Activated T-cell treated with anti-CD3 and anti-CD28 coated beads, Interleukin-2, amount 50 U/mL, for 4 hours (primary cell): ENCODE measurements at regions not wholly inside any gene's neighbourhood (a gene's known extent, or its start where the extent isn't known, plus 50 kb on each side); places are given as distances from the start of the nearest gene placed in this dataset.

Source experiments
- ATAC-seq, 2 donors: fragments of 200-7000 bp; cut with Tn5 transposase; one replicate each; pipeline ENCODE4 v1.10.0; 2021
- DNase-seq: peaks from one replicate; pipeline ENCODE4 v3.0.0-alpha.2; 2020
- H3K27me3 Mint-ChIP-seq: one replicate; pipeline ENCODE4 v1.8.0; 2021; ENCODE audit warnings: low read depth, mixed read lengths
- H3K36me3 Mint-ChIP-seq: one replicate; pipeline ENCODE4 v1.8.0; 2022; ENCODE audit warnings: mixed read lengths; ENCODE audit not compliant: insufficient read depth
- H3K4me1 Mint-ChIP-seq: one replicate; pipeline ENCODE4 v1.8.0; 2021; ENCODE audit warnings: low read depth, mixed read lengths
- H3K4me3 Mint-ChIP-seq: one replicate; pipeline ENCODE4 v1.8.0; 2021; ENCODE audit warnings: mild to moderate bottlenecking, moderate library complexity, mixed read lengths
- H3K9me3 Mint-ChIP-seq: one replicate; pipeline ENCODE4 v1.8.0; 2021; ENCODE audit warnings: mixed read lengths

DNA sequence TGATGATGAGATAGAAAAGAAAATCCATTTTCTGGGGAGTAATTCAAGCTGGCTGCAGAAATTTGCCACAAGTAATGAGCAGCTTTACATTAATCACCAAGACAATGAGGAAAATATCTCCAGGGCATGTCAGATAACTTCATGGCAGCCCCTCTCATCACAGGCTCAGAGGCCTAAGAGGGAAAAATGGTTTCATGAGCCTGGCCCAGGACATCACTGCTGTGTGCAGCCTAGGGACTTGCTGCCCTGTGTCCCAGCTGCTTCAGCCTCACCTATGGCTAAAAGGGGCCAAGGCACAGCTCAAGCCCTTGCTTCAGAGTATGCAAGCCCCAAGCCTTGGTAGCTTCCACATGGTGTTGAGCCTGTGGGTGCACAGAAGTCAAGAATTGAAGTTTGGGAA, 161.7 kb downstream of the OPA1 start:
- DNase-seq: no peak
- peaks cover 25% of the 10 kb centered on the region for H3K9me3 Mint-ChIP-seq
- H3K4me1 Mint-ChIP-seq: no peaks in the 10 kb centered on the region
- peaks cover 12% of the 10 kb centered on the region for H3K27me3 Mint-ChIP-seq
- no peak overlapping the region for H3K4me3 Mint-ChIP-seq
- ATAC-seq: no peak
- peaks cover 2% of the 10 kb centered on the region for H3K36me3 Mint-ChIP-seq

DNA sequence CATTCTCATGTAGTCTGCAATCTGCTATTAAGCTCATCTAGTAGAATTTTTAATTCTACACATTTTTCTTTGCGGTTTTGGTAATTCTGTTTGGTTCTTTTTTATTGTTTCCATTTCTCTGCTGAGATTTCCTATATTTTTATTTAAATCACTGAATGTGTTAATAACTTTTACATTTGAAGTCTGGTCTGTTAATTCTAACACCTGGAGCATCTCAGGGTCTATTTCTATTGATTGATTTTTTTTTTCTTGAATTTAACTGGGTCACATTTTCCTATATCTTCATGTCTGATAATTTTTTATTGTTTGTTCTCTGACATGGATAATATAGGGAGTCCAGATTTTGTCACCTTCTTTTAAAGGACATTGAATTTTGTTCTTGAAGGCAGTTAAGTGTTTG, 163.5 kb downstream of the OPA1 start:
- ATAC-seq: no peak

DNA sequence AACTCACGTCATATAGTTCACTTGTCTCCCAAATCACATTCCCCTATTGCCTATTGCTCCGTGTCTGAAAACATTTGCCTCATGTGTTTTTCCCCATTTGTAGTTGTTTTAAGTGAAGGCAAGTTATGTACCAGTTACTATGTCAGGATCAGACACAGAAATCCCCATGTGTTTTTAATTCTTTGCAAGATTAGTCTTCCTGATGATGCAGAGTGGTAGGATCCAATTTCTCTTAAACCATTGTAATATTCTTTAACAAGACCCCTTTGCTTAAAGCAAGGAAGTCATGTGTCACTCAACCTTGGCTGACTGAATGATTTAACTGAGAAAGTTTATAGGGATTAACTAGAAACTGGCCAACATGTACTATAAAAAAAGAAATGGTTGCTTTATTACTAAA, 164.4 kb downstream of the OPA1 start:
- no peak for ATAC-seq
- H3K27me3 Mint-ChIP-seq: peaks cover 12% of the 10 kb centered on the region
- H3K4me3 Mint-ChIP-seq: no peak overlapping the region

More for the DNA sequence above, 163.5 kb downstream of the OPA1 start:
- Mint-ChIP-seq H3K36me3 (peaks cover 2% of the 10 kb centered on the region), H3K9me3 (peaks cover 21% of the 10 kb centered on the region), H3K27me3 (peaks cover 12% of the 10 kb centered on the region), H3K4me3 (no peak overlapping the region), H3K4me1 (no peaks in the 10 kb centered on the region)
- DNase-seq: no peak

DNA sequence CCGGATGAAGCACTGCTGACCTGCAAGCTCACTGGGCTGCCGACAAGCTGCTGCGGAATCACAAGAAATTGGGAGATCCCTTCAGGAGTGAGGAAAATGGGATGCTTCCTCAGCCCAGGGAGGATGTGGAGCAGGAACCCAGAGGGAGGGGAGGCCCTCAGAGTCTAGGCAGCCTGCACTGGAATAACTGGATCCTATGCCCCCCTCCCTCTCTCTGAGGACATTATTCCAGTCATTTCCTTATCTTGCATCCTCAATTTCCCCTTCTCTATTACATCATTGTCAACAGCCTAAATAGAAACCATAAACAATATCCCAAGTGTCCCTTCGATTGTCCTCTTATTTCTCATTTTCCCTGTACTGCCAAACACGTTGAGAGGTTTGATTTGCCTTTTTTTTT, 169.0 kb downstream of the OPA1 start:
- no peaks in the 10 kb centered on the region for H3K4me1 Mint-ChIP-seq
- H3K4me3 Mint-ChIP-seq: no peak overlapping the region
- no peak for DNase-seq
- peaks cover 16% of the 10 kb centered on the region for H3K27me3 Mint-ChIP-seq
- ATAC-seq: no peak
- H3K9me3 Mint-ChIP-seq: peaks cover 10% of the 10 kb centered on the region
- H3K36me3 Mint-ChIP-seq: peaks cover 2% of the 10 kb centered on the region

More for the DNA sequence above, 164.4 kb downstream of the OPA1 start:
- Mint-ChIP-seq H3K4me1 (no peaks in the 10 kb centered on the region), H3K9me3 (peaks cover 21% of the 10 kb centered on the region), H3K36me3 (peaks cover 2% of the 10 kb centered on the region)
- DNase-seq: no peak

DNA sequence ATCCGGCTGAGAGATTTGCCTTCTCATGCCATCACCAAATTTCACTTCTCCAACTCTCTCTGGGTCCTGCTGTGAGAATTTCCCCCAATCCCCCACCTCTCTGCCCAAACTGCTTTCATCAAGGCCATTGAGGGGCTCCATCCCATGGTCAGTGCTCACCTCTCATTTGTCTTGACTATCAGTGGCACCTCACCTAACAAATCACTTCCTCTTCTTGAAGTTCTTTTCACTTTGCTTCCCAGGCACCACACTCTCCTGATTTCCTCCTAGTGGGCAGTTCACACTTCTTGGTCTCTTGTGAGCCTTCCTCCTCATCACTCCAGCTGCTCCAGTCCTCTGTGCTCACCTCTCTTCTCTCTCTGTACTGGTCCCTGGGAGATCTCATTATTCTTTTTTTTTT, 169.6 kb downstream of the OPA1 start:
- no peaks in the 10 kb centered on the region for H3K36me3 Mint-ChIP-seq
- DNase-seq (no peak), ATAC-seq (no peak)
- H3K27me3 Mint-ChIP-seq: peaks cover 13% of the 10 kb centered on the region
- no peaks in the 10 kb centered on the region for H3K4me1 Mint-ChIP-seq
- H3K9me3 Mint-ChIP-seq: peaks cover 4% of the 10 kb centered on the region
- no peak overlapping the region for H3K4me3 Mint-ChIP-seq

DNA sequence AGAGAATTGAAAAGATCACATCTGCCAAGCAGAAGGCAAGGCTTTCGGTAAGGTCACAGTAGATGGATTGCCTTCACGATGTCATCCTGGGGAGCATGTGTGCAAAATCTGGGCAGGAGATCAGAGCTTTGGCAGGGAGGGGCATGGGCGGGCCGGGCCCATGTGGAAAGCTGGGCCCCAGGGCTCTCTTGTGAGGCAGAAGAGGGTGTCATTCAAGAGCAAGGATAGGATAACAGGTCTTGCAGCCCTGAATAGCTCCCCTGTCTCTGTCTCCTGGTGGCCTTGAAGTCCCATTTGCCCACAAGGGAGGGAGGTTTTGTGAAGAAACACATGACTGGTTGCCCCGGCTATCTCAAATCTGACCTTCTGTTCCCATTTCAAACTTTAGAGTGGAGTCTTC, 172.0 kb downstream of the OPA1 start:
- no peak for DNase-seq
- H3K36me3 Mint-ChIP-seq: no peaks in the 10 kb centered on the region

DNA sequence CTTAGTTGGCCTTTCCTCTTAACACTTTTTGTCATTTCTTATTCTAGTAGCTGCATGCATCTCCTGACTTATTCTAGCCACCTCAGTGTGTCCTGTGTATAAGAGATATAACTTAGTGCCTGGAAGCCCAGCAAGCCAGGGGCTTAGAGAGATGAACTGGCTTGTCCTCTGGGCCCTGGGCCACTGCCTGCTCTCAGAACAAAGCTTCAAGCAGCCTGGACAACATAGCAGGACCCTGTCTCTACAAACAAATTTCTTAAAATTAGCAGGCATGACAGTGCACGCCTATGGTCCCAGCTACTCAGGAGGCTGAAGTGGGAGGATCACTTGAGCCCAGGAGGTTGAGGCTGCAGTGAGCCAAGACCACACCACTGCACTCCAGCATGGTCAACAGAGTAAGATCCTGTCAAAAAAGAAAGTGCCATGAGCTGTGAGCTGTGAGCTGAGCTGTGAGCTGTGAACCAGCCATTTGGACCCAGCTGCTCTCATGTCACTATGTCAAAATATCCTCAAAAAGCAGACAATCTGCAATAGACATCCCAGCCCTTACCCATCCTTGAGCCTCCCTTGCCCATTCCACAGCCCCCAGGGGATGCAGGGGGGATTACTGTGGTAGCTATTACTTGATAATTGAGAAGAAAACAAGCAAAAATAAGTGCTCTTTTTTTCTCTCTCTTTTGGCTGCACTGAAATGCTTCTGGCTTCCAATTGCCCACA, 174.5 kb downstream of the OPA1 start:
- Mint-ChIP-seq H3K9me3 (no peaks in the 10 kb centered on the region), H3K36me3 (no peaks in the 10 kb centered on the region), H3K4me1 (no peaks in the 10 kb centered on the region), H3K27me3 (peaks cover 13% of the 10 kb centered on the region), H3K4me3 (no peak overlapping the region)
- no peak for ATAC-seq
- no peak for DNase-seq

More for the DNA sequence above, 172.0 kb downstream of the OPA1 start:
- Mint-ChIP-seq H3K4me1 (no peaks in the 10 kb centered on the region), H3K4me3 (no peak overlapping the region), H3K27me3 (peaks cover 13% of the 10 kb centered on the region), H3K9me3 (no peaks in the 10 kb centered on the region)
- ATAC-seq: no peak

DNA sequence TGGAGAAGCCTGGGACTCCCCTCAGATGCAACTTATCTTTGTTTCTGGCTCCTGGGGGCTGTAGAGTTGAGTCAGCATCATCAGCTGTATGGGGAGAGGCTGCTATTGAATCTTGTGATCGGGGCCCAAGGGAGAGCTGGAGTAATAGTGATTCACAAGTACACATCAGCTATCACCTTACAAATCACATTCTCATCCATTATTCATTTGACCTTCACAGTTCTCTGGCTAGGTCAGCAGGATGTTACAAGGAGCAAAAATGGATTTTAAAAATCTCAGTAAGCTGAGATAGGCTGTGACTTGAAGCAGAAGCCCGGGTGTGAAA, 175.0 kb downstream of the OPA1 start:
- H3K27me3 Mint-ChIP-seq: peaks cover 16% of the 10 kb centered on the region
- no peaks in the 10 kb centered on the region for H3K9me3 Mint-ChIP-seq
- ATAC-seq: no peak
- H3K4me3 Mint-ChIP-seq: no peak overlapping the region
- no peak for DNase-seq
- H3K4me1 Mint-ChIP-seq: no peaks in the 10 kb centered on the region
- H3K36me3 Mint-ChIP-seq: no peaks in the 10 kb centered on the region

DNA sequence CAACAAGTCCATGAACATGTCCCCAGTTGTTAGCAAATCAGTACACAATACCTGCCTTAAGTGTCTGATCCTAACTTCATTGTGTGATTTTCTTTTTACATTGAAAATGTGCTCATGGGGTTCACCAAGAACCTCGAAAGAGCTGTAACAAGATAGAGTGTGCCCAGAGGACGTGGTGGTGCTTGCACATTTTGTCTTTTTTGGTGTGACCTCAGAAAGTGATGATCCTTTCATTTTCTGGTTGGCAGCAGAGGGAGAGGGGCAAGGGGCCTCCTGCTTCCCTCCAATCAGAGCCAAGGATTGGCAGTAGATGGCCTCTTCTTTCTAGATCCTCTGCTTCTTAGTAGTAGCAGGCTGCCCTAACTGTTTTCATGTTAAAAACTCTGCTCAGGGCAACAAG, 176.4 kb downstream of the OPA1 start:
- Mint-ChIP-seq H3K4me1 (no peaks in the 10 kb centered on the region), H3K36me3 (no peaks in the 10 kb centered on the region), H3K27me3 (peaks cover 9% of the 10 kb centered on the region), H3K4me3 (no peak overlapping the region), H3K9me3 (no peaks in the 10 kb centered on the region)
- DNase-seq (no peak), ATAC-seq (no peak)

DNA sequence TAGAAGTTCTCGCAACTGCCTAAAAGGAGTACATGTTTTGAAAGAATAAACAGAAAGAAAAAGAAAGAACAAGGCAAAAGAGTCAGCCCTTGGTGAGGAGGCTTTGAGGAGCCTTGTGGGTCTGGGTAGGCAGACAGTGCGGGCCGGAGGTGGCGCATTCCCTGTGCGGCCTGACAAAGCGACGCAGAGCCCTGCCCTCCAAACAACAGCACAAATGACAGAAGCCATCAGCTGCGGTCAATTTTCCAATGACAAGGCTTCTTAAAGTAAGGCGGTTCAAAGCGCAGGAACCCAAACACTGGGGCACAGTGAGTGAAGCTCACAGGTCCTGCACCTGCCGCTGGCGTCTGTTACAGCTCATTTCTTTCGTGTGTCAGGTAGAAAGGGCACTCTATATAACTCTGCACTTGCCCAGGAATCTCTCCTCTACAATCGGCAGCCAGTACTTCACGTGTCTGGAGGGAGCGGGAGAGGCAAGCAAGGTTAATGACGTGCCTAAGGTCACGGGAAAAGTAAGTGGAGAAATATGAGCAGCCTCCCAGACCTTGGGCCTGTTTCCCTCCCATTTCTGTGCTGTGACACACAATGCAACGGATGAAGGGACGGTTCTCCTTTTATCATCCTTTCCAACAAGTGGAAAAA, 178.1 kb downstream of the OPA1 start:
- Mint-ChIP-seq H3K4me3 (no peak overlapping the region), H3K36me3 (no peaks in the 10 kb centered on the region), H3K9me3 (no peaks in the 10 kb centered on the region), H3K4me1 (no peaks in the 10 kb centered on the region), H3K27me3 (peaks cover 13% of the 10 kb centered on the region)
- ATAC-seq (no peak), DNase-seq (no peak)

DNA sequence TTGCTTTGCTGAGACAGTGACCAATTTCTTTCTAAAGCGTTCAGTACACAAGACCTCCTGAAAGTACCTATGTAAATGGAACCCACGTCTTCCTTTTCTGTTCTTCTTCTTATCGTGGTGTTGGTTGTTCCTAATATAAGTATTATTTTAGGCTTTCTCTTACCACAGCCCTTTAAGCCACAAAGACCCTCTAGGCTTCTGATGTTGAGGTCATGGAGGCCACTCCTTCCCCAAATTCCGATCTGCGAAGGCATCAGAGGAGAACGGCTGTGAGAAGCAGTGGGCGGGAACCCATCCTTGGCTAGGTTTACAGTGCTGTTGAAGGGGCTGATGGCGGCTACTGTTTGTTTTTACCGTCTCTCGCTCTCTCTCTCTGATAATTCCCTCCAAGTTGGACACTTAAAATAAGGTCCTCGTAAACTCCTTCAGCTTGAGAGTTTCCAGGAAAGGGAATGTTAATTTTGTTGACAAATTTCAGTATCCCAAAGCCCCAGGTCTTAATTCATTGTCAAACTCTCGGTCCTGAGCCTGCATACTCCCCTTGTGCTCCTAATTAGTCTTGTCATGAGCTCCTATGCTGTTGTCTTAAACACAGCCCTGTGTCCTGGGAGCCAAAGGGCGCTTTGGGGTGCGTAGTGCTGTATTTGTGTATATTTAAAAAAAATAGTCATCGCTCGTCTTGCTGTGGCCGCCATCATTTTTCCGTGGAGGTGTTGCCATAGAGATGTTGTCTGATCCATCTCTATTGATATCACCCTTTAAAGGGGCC, 178.8 kb downstream of the OPA1 start:
- peaks cover 6% of the 10 kb centered on the region for H3K4me1 Mint-ChIP-seq
- DNase-seq: no peak
- no peak for ATAC-seq
- H3K36me3 Mint-ChIP-seq: no peaks in the 10 kb centered on the region
- H3K4me3 Mint-ChIP-seq: no peak overlapping the region
- H3K9me3 Mint-ChIP-seq: no peaks in the 10 kb centered on the region
- peaks cover 16% of the 10 kb centered on the region for H3K27me3 Mint-ChIP-seq

DNA sequence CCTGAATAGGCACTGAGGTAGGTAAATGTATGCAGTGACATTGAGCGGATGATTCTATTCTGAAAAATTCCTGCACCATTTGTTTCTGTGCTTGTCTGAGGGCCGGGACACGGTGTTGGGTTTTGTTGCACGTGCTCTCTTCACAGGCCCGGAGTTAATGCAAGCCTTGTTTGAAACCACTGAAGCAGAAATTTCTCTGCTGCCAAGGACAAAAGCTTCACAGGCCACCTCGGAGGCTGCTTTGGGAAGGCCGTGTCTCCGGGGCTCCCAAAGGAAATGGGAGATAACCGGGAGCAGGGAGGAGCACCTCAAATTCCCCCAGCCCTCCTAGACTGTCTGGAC, 179.4 kb downstream of the OPA1 start:
- Mint-ChIP-seq H3K36me3 (no peaks in the 10 kb centered on the region), H3K4me1 (peaks cover 7% of the 10 kb centered on the region), H3K4me3 (no peak overlapping the region), H3K27me3 (peaks cover 15% of the 10 kb centered on the region), H3K9me3 (no peaks in the 10 kb centered on the region)
- ATAC-seq (no peak), DNase-seq (no peak)

DNA sequence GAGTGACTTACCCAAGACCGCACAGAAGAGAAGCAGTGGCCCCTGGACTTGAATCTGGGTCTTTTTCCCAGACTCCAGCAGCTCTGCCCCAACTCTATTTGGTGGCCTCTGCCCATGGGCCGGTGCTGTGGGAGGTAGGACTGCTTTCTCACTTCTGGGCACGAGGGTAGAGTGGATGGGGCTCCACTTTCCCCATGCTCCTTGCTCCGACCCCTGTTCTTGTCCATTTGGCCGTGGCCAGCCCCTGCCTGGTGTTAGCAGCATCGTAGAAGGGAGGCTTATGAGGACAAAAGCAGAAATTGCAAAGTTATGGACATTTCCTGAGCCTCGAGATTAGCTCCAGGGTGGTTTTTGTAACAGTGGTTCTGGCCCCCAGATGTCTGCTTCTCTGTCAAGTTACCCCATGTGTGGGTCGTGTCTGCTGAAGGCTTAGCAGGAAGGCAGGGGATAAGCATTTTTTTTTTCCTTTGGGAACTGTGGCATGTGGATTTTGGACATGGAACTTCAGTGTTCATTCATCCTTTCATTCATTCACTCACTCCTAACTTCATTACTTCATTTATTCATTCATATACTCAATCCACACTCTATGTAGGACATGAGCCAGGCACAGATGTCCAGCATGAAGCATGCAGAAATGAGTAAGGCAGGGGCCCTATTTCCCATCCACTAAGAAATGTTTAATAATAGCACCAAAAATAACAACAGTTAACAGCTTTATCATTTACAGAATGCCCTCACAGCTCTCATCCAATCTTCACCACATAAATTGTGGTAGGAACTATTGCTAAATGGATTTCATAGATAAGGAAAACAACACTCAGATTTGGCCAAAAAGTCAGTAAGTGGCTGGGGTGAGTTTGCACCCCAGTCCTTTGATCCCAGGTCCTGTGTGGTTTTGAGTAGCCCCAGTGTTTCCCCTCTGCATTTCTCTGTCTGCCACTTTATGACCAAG, 180.5 kb downstream of the OPA1 start:
- peaks cover 7% of the 10 kb centered on the region for H3K4me1 Mint-ChIP-seq
- no peak overlapping the region for H3K4me3 Mint-ChIP-seq
- H3K36me3 Mint-ChIP-seq: no peaks in the 10 kb centered on the region
- ATAC-seq: no peak
- DNase-seq: no peak
- peaks cover 15% of the 10 kb centered on the region for H3K27me3 Mint-ChIP-seq
- H3K9me3 Mint-ChIP-seq: no peaks in the 10 kb centered on the region

DNA sequence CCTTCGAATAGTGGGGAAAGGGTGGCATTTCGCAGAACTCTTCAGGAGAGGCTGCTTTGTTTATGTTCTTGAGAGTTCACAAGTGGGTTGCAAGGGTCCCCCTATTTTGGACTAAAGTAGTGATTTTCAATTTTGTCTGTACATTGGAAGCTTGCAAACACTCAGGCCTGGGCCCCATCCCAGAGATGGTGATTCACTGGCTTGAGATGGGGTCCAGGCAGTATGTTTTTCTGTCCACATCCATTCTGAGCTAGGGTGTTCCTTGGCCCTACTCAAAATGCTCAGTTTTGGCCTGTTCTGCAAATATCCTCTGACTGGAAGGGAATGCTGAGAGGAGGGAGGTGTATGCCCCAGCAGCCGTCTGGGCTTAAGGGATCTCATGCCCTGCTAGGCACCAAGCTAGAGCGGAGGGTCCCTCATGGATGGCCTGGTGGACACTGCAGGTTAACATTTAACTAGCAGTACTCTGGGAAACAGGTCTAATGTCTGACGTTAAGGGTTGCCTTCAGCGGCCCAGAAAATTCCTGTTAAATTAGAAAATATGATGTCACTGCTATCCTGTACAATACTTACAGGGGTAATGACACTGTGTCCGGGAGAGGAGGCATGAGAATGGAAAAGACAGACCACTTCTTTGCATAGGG, 181.4 kb downstream of the OPA1 start:
- ATAC-seq (no peak), DNase-seq (no peak)
- Mint-ChIP-seq H3K27me3 (peaks cover 23% of the 10 kb centered on the region), H3K4me3 (no peak overlapping the region), H3K9me3 (no peaks in the 10 kb centered on the region), H3K36me3 (no peaks in the 10 kb centered on the region), H3K4me1 (peaks cover 7% of the 10 kb centered on the region)
